DMS53 treated with DMSO at 0.1 percent for 48 hours (cell line): ENCODE measurements at regions not wholly inside any gene's neighbourhood (a gene's known extent, or its start where the extent isn't known, plus 50 kb on each side); places are given as distances from the start of the nearest gene placed in this dataset.
"Not testable (repeated sequence)": the region's sequence is repeated elsewhere in the genome, so short reads cannot be mapped to it uniquely, and the experiment has no call there.

ENCODE experiments used
- DNase-seq: peaks from one replicate; lab custom pipeline; 2025; ENCODE audit not compliant: unreplicated experiment; lab: John Stamatoyannopoulos, UW

- no peak for DNase-seq
These were observed 251.3 kb upstream of the ATP5MC3 start for GRCh38 chr2:175432793-175433192.

- no peak for DNase-seq
These were observed 250.5 kb upstream of the ATP5MC3 start for GRCh38 chr2:175432021-175432420.

GRCh38 chr2:175431101-175431946 is 249.8 kb upstream of the ATP5MC3 start:
- no peak for DNase-seq

- no peak for DNase-seq
These were observed 248.7 kb upstream of the ATP5MC3 start for GRCh38 chr2:175430236-175430635.

- DNase-seq = no peak
These were observed 236.8 kb upstream of the ATP5MC3 start for GRCh38 chr2:175418224-175418835.

- peak; percentile 81 for DNase-seq
These were observed 233.5 kb upstream of the ATP5MC3 start for GRCh38 chr2:175414882-175415487.

- no peak for DNase-seq
These were observed 232.8 kb upstream of the ATP5MC3 start for GRCh38 chr2:175414191-175414881.

- DNase-seq = not testable (repeated sequence)
These were observed 229.4 kb upstream of the ATP5MC3 start for GRCh38 chr2:175410941-175411340.

GRCh38 chr2:175404839-175405238 is 223.3 kb upstream of the ATP5MC3 start:
- no peak for DNase-seq

GRCh38 chr2:175403599-175404221 is 222.2 kb upstream of the ATP5MC3 start:
- no peak for DNase-seq

GRCh38 chr2:175402571-175402970 is 221.1 kb upstream of the ATP5MC3 start:
- DNase-seq = no peak

GRCh38 chr2:175401956-175402469 is 220.5 kb upstream of the ATP5MC3 start:
- no peak for DNase-seq

GRCh38 chr2:175400975-175401374 is 219.5 kb upstream of the ATP5MC3 start:
- no peak for DNase-seq

- DNase-seq = no peak
These were observed 217.8 kb upstream of the ATP5MC3 start for GRCh38 chr2:175399326-175399725.

GRCh38 chr2:175398848-175399247 is 217.3 kb upstream of the ATP5MC3 start:
- DNase-seq = no peak

GRCh38 chr2:175396696-175397095 is 215.2 kb upstream of the ATP5MC3 start:
- DNase-seq = no peak

- peak; percentile 29 for DNase-seq
These were observed 212.3 kb upstream of the ATP5MC3 start for GRCh38 chr2:175393851-175394250.

- no peak for DNase-seq
These were observed 201.8 kb upstream of the ATP5MC3 start for GRCh38 chr2:175383286-175383685.

- DNase-seq = no peak
These were observed 192.2 kb upstream of the ATP5MC3 start for GRCh38 chr2:175373729-175374128.
